SH-SY5Y (cell line): ENCODE measurements at regions not wholly inside any gene's neighbourhood (a gene's known extent, or its start where the extent isn't known, plus 50 kb on each side); places are given as distances from the start of the nearest gene placed in this dataset.

Source experiments
- GATA2 ChIP-seq: IDR thresholded peaks from 2 replicates; pipeline ENCODE4 v1.6.1; 2011; ENCODE audit warnings: mild to moderate bottlenecking, low read depth, low read length
- GATA3 ChIP-seq: IDR thresholded peaks from 2 replicates; pipeline ENCODE4 v1.6.1; 2011; ENCODE audit warnings: low read depth, mild to moderate bottlenecking, low read length, moderate library complexity

DNA sequence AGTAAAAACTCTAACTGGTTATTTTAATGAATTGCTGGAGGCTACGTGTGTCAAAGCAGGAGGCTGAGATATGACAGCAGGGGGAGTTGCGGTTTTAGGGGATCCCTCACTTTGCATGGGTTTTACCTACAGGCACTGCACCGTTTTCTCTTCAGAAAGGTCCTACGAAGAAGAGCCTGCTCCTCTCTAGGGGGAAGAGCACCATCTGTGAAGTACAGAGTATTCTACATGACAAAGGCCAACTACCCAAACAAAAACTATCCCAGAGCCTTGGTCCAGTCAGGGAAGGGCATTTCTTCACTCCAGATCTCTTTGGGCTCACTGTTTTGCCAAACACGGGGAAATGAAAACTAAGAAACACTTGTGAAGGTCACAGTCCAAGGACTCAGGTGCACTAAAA, 696.7 kb upstream of the SOX11 start:
- TF ChIP-seq GATA2 (no peak), GATA3 (no peak)
